SK-N-SH (cell line): ENCODE measurements at regions not wholly inside any gene's neighbourhood (a gene's known extent, or its start where the extent isn't known, plus 50 kb on each side); places are given as distances from the start of the nearest gene placed in this dataset.

Experiments
- CTCF ChIA-PET: fragments of 300-600, 350-600 bp; formaldehyde crosslinking; extraction: SDS; loops from one replicate; lab custom pipeline; 2021; lab: Yijun Ruan, JAX
- POLR2A ChIA-PET: fragments of 350-600 bp; sonication (Branson Sonifier 250); formaldehyde crosslinking; extraction: SDS; loops from one replicate; lab custom pipeline; 2020; ENCODE audit warnings: antibody characterized with exemption, inconsistent platforms; lab: Yijun Ruan, JAX
- DNase-seq: peaks from one replicate; pipeline ENCODE4 v3.0.0; 2012
- H2AFZ ChIP-seq: fragments of 200-600 bp; sonication (generic); 2 replicates; pipeline ENCODE4 v1.8.1; 2016; ENCODE audit warnings: antibody characterized with exemption, mild to moderate bottlenecking, low read depth
- H3F3A ChIP-seq: fragments of 200-600 bp; sonication (generic); replicated peaks from 2 replicates; pipeline ENCODE3; 2016; ENCODE audit warnings: antibody characterized with exemption, mild to moderate bottlenecking; ENCODE audit not compliant: insufficient read depth
- H3K27ac ChIP-seq, 2 experiments: fragments of 200-500 bp in 1 of 2; fragments of 200-600 bp in 1 of 2; sonication (Bioruptor generic) in 1 of 2; sonication (generic), shearing (Covaris generic) in 1 of 2; 2 replicates each; pipeline versions ENCODE4 v1.5.1 to v1.6.1; 2014 to 2016; ENCODE audit warnings: low read depth in 2 of 2, inconsistent platforms in 1 of 2, low read length in 1 of 2, mild to moderate bottlenecking in 1 of 2, mixed read lengths in 1 of 2
- H3K27me3 ChIP-seq: fragments of 200-600 bp; sonication (generic), shearing (Covaris generic); 2 replicates; pipeline ENCODE4 v1.6.1; 2016; ENCODE audit warnings: mixed run types; ENCODE audit not compliant: insufficient read depth
- H3K36me3 ChIP-seq, 2 experiments: fragments of 200-500 bp in 1 of 2; fragments of 200-600 bp in 1 of 2; sonication (Bioruptor generic) in 1 of 2; sonication (generic) in 1 of 2; replicated peaks in 1 of 2; 2 replicates each; pipeline versions ENCODE3 to v1.5.1; 2014 to 2016; ENCODE audit warnings: low read length in 1 of 2, mild to moderate bottlenecking in 1 of 2; ENCODE audit not compliant: insufficient read depth in 2 of 2, control insufficient read depth in 1 of 2
- H3K4me1 ChIP-seq, 2 experiments: fragments of 200-500 bp in 1 of 2; fragments of 200-600 bp in 1 of 2; sonication (Bioruptor generic) in 1 of 2; sonication (generic), shearing (Covaris generic) in 1 of 2; 2 replicates each; pipeline versions ENCODE4 v1.5.1 to v1.6.1; 2014 to 2016; ENCODE audit warnings: low read depth in 1 of 2, low read length in 1 of 2, mixed run types in 1 of 2; ENCODE audit not compliant: insufficient read depth in 2 of 2, control insufficient read depth in 1 of 2
- H3K4me2 ChIP-seq: fragments of 200-600 bp; sonication (generic), shearing (Covaris generic); 2 replicates; pipeline ENCODE4 v1.6.1; 2017; ENCODE audit warnings: mixed run types
- H3K4me3 ChIP-seq, 2 experiments: fragments of 200-500 bp in 1 of 2; fragments of 200-600 bp in 1 of 2; sonication (Bioruptor generic) in 1 of 2; sonication (generic), shearing (Covaris generic) in 1 of 2; 2 replicates each; pipeline versions ENCODE4 v1.5.1 to v1.8.1; 2014 to 2016; ENCODE audit warnings: low read depth in 2 of 2, inconsistent platforms in 1 of 2, low read length in 1 of 2, mild to moderate bottlenecking in 1 of 2, mixed read lengths in 1 of 2, moderate library complexity in 1 of 2
- H3K79me2 ChIP-seq: fragments of 200-600 bp; sonication (generic); 2 replicates; pipeline ENCODE4 v1.8.1; 2017; ENCODE audit warnings: mild to moderate bottlenecking; ENCODE audit not compliant: insufficient read depth
- H3K9ac ChIP-seq: fragments of 200-600 bp; sonication (generic); 2 replicates; pipeline ENCODE4 v1.6.1; 2017; ENCODE audit warnings: mixed run types
- H3K9me2 ChIP-seq: fragments of 200-600 bp; sonication (generic); 2 replicates; pipeline ENCODE4 v1.6.1; 2017; ENCODE audit warnings: mixed run types
- H3K9me3 ChIP-seq: fragments of 200-600 bp; sonication (generic); 2 replicates; pipeline ENCODE4 v1.6.1; 2017; ENCODE audit warnings: mixed run types, mild to moderate bottlenecking, moderate library complexity
- H4K20me1 ChIP-seq: fragments of 200-600 bp; sonication (generic); 2 replicates; pipeline ENCODE4 v1.6.1; 2017; ENCODE audit warnings: mild to moderate bottlenecking, mixed run types; ENCODE audit not compliant: insufficient read depth
- CTCF ChIP-seq: fragments of 200-600 bp; sonication (generic); IDR thresholded peaks from 2 replicates; pipeline ENCODE4 v1.6.1; 2017; ENCODE audit warnings: antibody characterized with exemption, mild to moderate bottlenecking, moderate library complexity
- EP300 ChIP-seq, 2 experiments: IDR thresholded peaks; 2 replicates each; pipeline versions ENCODE4 v1.4.0 to v1.6.1; 2012; ENCODE audit warnings: borderline replicate concordance in 1 of 2, low read depth in 1 of 2, low read length in 1 of 2
- EZH2phosphoT487 ChIP-seq: fragments of 200-600 bp; sonication (generic); IDR thresholded peaks from 2 replicates; pipeline ENCODE4 v1.6.1; 2017; ENCODE audit warnings: low read depth, mixed run types, mild to moderate bottlenecking, antibody characterized with exemption, moderate library complexity, borderline replicate concordance
- FOXM1 ChIP-seq: IDR thresholded peaks from 2 replicates; pipeline ENCODE4 v1.4.0; 2012; ENCODE audit warnings: low read depth, mild to moderate bottlenecking
- GABPA ChIP-seq: IDR thresholded peaks from 2 replicates; pipeline ENCODE4 v1.4.0; 2012; ENCODE audit warnings: low read depth, mild to moderate bottlenecking
- GATA2 ChIP-seq: sonication (generic); formaldehyde crosslinking; IDR thresholded peaks from 2 replicates; pipeline ENCODE4 v1.5.0; 2020; ENCODE audit warnings: mild to moderate bottlenecking, missing genetic modification reagents
- JUND ChIP-seq: IDR thresholded peaks from 2 replicates; pipeline ENCODE4 v1.4.0; 2012
- NFIC ChIP-seq: IDR thresholded peaks from 2 replicates; pipeline ENCODE4 v1.4.0; 2012; ENCODE audit warnings: borderline replicate concordance
- RAD21 ChIP-seq: IDR thresholded peaks from 2 replicates; pipeline ENCODE4 v1.6.1; 2012; ENCODE audit warnings: mild to moderate bottlenecking, low read length
- REST ChIP-seq: IDR thresholded peaks from 2 replicates; pipeline ENCODE4 v1.6.1; 2012; ENCODE audit warnings: mild to moderate bottlenecking, low read depth, low read length, moderate library complexity
- TEAD4 ChIP-seq: IDR thresholded peaks from 2 replicates; pipeline ENCODE4 v1.4.0; 2012; ENCODE audit warnings: mild to moderate bottlenecking, borderline replicate concordance; ENCODE audit not compliant: insufficient read depth
- USF1 ChIP-seq: IDR thresholded peaks from 2 replicates; pipeline ENCODE4 v1.4.0; 2012; ENCODE audit warnings: low read depth, borderline replicate concordance
- USF2 ChIP-seq: fragments of 150-350 bp; IDR thresholded peaks from 2 replicates; pipeline ENCODE4 v1.6.1; 2017; ENCODE audit warnings: antibody characterized with exemption, low read length, low read depth, borderline replicate concordance
- YY1 ChIP-seq: IDR thresholded peaks from 2 replicates; pipeline ENCODE4 v1.4.0; 2012; ENCODE audit warnings: low read depth, mild to moderate bottlenecking
- WGBS: methylation state at CpG from one replicate; pipeline ENCODE4 v1.1.6; 2017; ENCODE audit warnings: low lambda C conversion rate; 5-methylcytosine and 5-hydroxymethylcytosine counted together
- TF ChIP-seq, protein P1 (sequence below): IDR thresholded peaks from 2 replicates; pipeline ENCODE4 v1.4.0; 2012; ENCODE audit warnings: low read depth, borderline replicate concordance
- TF ChIP-seq, protein P2 (sequence below): IDR thresholded peaks from 2 replicates; pipeline ENCODE4 v1.4.0; 2012; ENCODE audit warnings: low read depth

DNA sequence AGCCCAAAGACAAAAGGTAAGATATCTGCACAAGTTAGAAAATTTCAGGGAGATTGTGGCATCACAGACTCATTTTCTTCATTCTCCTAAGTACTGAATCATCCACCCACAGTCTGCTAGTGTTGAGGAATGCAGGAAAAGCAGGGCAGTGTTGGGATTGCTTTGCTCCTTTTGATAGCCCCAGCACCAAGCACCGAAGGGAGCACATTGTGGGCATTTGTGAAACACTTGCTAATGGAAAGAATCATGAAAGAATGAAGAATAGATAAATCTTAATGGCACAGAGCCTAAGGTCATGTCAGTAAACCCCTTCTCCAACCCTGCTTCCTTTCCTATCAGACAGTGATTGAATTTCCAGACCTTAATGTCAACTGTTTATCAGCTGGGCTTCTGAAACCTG, 103.1 kb upstream of the GPRIN3 start (continued):
- TF ChIP-seq, protein P1, sequence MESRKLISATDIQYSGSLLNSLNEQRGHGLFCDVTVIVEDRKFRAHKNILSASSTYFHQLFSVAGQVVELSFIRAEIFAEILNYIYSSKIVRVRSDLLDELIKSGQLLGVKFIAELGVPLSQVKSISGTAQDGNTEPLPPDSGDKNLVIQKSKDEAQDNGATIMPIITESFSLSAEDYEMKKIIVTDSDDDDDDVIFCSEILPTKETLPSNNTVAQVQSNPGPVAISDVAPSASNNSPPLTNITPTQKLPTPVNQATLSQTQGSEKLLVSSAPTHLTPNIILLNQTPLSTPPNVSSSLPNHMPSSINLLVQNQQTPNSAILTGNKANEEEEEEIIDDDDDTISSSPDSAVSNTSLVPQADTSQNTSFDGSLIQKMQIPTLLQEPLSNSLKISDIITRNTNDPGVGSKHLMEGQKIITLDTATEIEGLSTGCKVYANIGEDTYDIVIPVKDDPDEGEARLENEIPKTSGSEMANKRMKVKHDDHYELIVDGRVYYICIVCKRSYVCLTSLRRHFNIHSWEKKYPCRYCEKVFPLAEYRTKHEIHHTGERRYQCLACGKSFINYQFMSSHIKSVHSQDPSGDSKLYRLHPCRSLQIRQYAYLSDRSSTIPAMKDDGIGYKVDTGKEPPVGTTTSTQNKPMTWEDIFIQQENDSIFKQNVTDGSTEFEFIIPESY = no peak
- TF ChIP-seq JUND (no peak), GATA2 (CRISPR knock-in tag) (no peak), REST (no peak), EZH2phosphoT487 (no peak), USF2 (no peak)

- Histone ChIP-seq H3K9ac (no peak overlapping the region), H3K36me3 (no peaks in the 10 kb centered on the region), H3K4me1 (no peaks in the 10 kb centered on the region), H3K79me2 (no peaks in the 10 kb centered on the region), H3K9me3 (no peaks in the 10 kb centered on the region), H2AFZ (no peak overlapping the region), H3K4me2 (no peak overlapping the region), H3K27me3 (no peaks in the 10 kb centered on the region), H3K27ac (no peak overlapping the region), H3K9me2 (no peaks in the 10 kb centered on the region), H3F3A (no peaks in the 10 kb centered on the region), H3K4me3 (no peak overlapping the region), H4K20me1 (no peaks in the 10 kb centered on the region)
- ChIA-PET POLR2A (no interaction called here), CTCF (no interaction called here)
- no peak for DNase-seq
- WGBS = 54% methylated on average over 3 of the region's 3 CpGs
- TF ChIP-seq NFIC = no peak
- TF ChIP-seq USF2 = no peak
- TF ChIP-seq JUND = no peak
- TF ChIP-seq REST = no peak
- TF ChIP-seq EP300 (IDR thresholded peaks at IDR 0.05; ENCODE audit: borderline replicate concordance in 1 of 2, low read depth in 1 of 2, low read length in 1 of 2) = no peak
- TF ChIP-seq, protein P2, sequence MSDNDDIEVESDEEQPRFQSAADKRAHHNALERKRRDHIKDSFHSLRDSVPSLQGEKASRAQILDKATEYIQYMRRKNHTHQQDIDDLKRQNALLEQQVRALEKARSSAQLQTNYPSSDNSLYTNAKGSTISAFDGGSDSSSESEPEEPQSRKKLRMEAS = no peak
- TF ChIP-seq USF1 = no peak
- no peak for TF ChIP-seq FOXM1
- TF ChIP-seq TEAD4 = no peak
- TF ChIP-seq GATA2 (CRISPR knock-in tag) = no peak
- TF ChIP-seq EZH2phosphoT487 = no peak
- no peak for TF ChIP-seq GABPA
- no peak for TF ChIP-seq RAD21
- TF ChIP-seq CTCF = no peak
- TF ChIP-seq YY1 = no peak
These were observed 96.9 kb upstream of the GPRIN3 start for GRCh38 chr4:89404530-89404929.
